ENCODE measurements at regions not wholly inside any gene's neighbourhood (a gene's known extent, or its start where the extent isn't known, plus 50 kb on each side); places are given as distances from the start of the nearest gene placed in this dataset.
"Not testable (repeated sequence)": the region's sequence is repeated elsewhere in the genome, so short reads cannot be mapped to it uniquely, and the experiment has no call there.

- not testable (repeated sequence) for DNase-seq
Measured at GRCh38 chr4:116536024-116536423, 549.4 kb downstream of the TRAM1L1 start.

- DNase-seq = no peak
Measured at GRCh38 chr4:116531870-116532269, 553.5 kb downstream of the TRAM1L1 start.

- DNase-seq = no peak
Measured at GRCh38 chr4:116531026-116531425, 554.4 kb downstream of the TRAM1L1 start.

- no peak for DNase-seq
Measured at GRCh38 chr4:116530048-116530447, 555.3 kb downstream of the TRAM1L1 start.

DNA sequence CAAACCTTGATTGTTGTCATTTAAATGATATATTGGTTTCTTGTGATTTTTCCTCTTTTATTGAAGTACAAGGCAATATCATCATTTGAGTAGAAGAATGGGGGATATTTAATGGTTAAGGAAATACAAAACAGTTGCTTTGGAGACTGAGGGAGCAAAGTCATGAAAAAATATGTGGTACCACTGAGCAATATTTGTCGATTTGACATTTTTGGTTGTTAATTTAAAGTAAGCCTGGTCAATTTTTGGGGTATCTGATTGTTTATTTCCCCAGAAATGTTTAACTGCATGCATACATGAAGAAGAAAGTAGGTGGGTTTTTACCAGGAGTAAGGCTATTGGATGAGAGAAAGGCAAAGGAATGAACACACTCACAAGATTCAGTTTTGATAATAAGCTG, 556.2 kb downstream of the TRAM1L1 start:
- DNase-seq = no peak

DNA sequence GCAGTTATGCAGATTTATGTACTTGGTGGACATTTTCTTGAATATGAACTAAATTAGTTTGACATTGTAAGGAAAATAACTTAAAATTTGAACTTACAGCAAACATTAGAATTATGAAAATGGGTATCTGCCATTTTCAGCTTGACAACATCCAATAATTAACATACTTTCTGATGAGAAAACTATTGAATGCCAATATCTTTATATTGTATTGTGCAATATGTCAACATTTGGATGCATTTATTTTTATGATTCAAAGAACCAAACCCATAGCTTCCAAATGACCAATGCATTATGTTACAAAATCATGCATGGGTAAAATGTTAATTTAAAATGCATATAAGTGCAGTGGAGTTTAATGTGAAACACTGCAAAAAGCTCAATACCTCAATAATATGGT, 562.5 kb downstream of the TRAM1L1 start:
- DNase-seq = no peak

GRCh38 chr4:116520886-116521285, 564.5 kb downstream of the TRAM1L1 start:
- DNase-seq = no peak

DNA sequence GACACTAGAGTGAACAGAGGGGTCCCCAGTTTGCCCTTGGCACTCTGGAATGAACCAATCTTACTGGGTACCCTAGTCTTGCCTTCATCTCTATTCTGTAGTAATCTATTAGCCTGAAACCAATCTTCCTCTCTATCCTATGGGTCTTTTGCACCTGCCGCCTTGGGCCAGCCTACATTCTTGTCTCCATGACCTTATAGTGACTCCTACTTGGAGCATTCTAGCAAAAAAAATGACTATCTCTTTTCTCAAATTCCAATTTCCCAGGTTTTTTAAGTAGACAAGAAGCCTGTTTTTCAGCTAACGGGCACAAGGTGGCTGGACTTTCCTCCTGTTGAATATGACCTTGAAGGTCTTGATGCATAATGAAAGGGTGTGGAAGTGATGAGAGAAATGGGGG, 568.7 kb downstream of the TRAM1L1 start:
- no peak for DNase-seq

GRCh38 chr4:116515959-116516358, 569.4 kb downstream of the TRAM1L1 start:
- no peak for DNase-seq

GRCh38 chr4:116512552-116512951, 572.8 kb downstream of the TRAM1L1 start:
- DNase-seq = no peak

- DNase-seq = no peak
Measured at GRCh38 chr4:116501954-116502353, 583.4 kb downstream of the TRAM1L1 start.

- no peak for DNase-seq
Measured at GRCh38 chr4:116500225-116500624, 585.2 kb downstream of the TRAM1L1 start.

DNA sequence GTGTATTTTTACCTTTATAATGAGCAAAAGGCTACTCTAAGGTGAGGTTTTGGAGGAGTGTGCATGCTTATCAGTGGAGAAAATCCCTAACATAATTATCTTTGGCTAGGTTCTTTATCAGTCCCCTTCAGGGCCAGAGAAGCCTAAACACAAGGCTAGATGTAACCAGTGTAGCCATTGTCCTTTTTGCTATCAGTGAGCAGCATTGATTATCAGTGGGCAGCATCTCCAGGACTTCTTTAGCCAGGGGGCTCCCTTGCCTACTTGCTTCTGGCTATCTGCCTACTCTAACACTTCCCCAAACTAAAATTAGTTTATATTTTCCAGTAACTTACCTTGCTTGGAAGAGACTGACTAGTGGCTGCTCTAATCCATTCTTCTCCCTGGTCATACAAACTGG, 595.6 kb downstream of the TRAM1L1 start:
- no peak for DNase-seq

DNA sequence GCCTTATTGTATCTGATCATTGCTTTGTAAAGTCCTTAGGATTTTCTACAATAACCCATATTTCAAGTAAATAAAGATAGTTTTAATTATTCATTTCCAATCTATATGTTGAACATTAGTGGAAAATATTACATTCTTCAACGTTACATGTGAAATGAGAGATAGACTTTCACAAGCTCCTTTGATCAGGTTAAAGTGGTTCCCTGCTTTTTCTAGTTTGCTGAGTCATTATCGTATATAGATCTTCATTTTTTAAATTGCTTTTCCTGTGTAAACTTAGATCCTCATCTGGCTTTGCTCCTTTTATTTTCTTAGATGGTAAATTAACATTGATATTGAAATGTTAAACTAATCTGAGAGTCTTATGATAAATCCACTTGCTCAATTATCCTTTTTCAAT, 599.0 kb downstream of the TRAM1L1 start:
- DNase-seq = no peak

GRCh38 chr4:116480546-116480945, 604.8 kb downstream of the TRAM1L1 start:
- DNase-seq = no peak

DNA sequence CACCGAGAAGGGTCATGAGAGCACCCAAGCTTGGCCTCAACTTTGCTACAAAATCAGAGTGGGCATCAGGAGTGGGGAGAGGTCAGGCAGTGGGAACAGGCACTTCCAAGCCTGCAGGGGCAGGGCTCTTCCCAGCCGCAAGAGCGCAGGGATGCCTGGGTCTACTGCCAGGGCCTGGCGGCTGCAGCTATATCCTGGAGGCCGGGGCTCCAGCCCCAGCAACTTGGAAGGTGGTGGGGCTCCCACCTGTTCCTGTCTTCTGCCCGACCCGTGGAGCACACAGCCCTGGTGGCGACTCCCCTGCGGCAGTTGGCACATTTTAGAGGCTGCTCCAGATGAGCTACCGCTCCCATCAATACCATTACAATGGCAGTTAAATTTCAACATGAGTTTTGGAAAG, 607.0 kb downstream of the TRAM1L1 start:
- no peak for DNase-seq

DNA sequence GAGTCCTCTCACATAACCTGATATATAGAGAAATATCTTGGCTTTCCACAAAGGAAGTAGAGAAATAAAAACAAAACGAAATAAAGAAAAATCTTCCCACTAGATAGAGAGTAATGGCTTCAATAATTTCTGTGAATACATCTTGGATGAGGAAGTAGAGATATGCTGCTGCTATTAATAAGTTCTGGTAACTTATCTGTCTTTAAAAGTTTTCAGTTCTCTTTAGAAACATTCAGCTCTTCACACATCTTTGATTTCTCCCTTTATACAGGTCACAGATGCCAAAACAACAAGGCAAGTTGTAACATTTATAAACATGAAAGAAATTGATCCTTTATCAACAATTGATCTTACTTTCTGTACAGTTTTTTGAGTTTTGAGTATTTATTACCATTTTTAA, 615.8 kb downstream of the TRAM1L1 start:
- no peak for DNase-seq

DNA sequence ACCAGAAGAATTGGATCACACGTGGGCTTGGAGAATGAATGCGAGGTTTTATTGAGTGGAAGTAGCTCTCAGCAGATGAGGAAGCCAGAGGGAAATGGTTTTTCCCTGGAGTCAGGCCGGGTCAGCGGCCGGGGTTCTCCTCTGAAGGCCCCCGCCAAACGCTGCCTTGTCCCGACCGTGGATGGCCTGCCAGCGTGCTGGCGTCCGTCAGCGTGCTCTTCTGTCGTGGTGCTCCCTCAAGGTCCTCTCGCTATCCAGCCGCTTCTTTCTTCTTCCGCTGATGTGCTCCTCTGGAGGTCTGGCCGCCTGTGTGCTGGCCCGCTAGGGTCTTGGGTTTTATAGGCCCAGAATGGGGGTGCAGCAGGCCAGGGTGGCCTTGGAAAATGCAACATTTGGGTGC, 632.2 kb downstream of the TRAM1L1 start:
- DNase-seq = no peak

GRCh38 chr4:116449764-116450163, 635.6 kb downstream of the TRAM1L1 start:
- DNase-seq = no peak

DNA sequence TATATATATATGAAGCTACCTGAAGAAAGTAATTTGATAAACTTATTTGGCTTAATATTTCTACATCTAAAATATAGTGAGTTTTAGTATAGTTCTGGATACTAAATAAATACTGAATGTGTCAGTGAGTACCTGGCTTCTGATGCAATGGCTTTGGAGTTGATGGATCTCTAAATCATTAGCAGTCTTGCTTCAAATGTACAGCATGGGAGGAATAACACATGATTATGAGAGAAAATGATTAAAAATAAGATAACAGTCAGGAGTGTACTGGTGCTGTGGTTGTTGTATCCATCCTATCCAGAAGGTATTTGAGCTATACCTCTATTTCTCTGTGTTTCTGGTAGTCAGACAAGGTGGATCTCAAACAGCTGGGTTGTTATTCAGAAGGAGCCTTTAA, 641.3 kb downstream of the TRAM1L1 start:
- no peak for DNase-seq

GRCh38 chr4:116438981-116439729, 646.2 kb downstream of the TRAM1L1 start:
- no peak for DNase-seq

GRCh38 chr4:116438417-116438816, 647.0 kb downstream of the TRAM1L1 start:
- no peak for DNase-seq

DNA sequence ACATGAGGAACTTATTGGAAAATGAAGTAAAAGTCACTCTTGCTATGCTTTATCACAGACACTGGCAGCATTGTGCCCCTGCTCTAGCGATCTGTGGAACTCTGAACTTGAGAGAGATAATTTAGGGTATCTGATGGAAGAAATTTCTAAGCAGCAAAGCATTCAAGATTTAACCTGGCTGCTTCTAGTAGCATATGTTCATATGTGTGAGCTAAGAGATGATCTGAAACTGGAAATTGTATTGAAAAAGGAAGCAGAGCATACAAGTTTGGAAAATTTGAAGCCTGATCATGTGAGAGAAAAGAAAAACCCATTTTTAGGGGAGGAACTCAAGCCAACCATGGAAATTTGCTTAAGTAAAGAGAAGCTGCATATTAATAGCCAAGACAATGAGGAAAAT, 657.7 kb downstream of the TRAM1L1 start:
- no peak for DNase-seq

GRCh38 chr4:116413222-116413621, 672.2 kb downstream of the TRAM1L1 start:
- DNase-seq = no peak

DNA sequence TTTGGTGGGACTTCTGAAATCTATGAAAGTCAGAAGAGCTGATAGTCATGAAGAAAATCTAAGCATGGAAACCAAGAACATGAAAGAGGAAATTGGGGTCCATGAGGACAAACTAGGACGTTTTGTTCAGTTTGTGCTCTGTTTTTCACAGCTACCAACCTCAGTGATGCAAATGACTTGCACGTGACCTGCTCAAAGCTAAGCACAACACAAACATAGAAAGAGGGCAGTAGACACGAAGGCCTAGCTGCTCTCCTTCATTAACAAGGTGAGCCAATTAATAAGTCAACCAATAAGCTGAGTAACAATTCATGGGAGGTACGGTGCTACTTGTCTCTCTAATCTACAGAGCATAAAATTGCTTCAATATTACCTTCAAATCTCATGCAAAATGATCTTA, 684.1 kb downstream of the TRAM1L1 start:
- DNase-seq = no peak
